Neural cell (in vitro differentiated cells): ENCODE measurements at regions not wholly inside any gene's neighbourhood (a gene's known extent, or its start where the extent isn't known, plus 50 kb on each side); places are given as distances from the start of the nearest gene placed in this dataset.

Experiments used
- H2AFZ ChIP-seq: fragments of 200-600, 300-800 bp; sonication (generic), shearing (Covaris generic); 2 replicates; pipeline ENCODE4 v1.6.0; 2014; ENCODE audit warnings: low read depth, mild to moderate bottlenecking, antibody characterized with exemption, low read length, moderate library complexity
- H3F3A ChIP-seq: fragments of 200-600 bp; shearing (Covaris generic); 2 replicates; pipeline ENCODE4 v1.6.1; 2016; ENCODE audit warnings: mild to moderate bottlenecking, moderate library complexity, mixed read lengths, antibody characterized with exemption, low read length; ENCODE audit not compliant: insufficient read depth, poor library complexity, severe bottlenecking
- H3K27ac ChIP-seq: fragments of 200-600, 300-800 bp; sonication (generic), shearing (Covaris generic); 2 replicates; pipeline ENCODE4 v1.5.1; 2014; ENCODE audit warnings: mild to moderate bottlenecking, low read length, moderate library complexity
- H3K27me3 ChIP-seq: fragments of 300-800, 200-600 bp; sonication (generic), shearing (Covaris generic); 2 replicates; pipeline ENCODE4 v1.6.0; 2014; ENCODE audit warnings: mild to moderate bottlenecking, low read depth, low read length, moderate library complexity; ENCODE audit not compliant: insufficient read depth
- H3K36me3 ChIP-seq: fragments of 300-800, 200-600 bp; sonication (generic), shearing (Covaris generic); 2 replicates; pipeline ENCODE4 v1.5.1; 2014; ENCODE audit warnings: mild to moderate bottlenecking, antibody characterized with exemption, low read length, moderate library complexity; ENCODE audit not compliant: insufficient read depth
- H3K4me2 ChIP-seq: fragments of 300-800, 200-600 bp; sonication (generic), shearing (Covaris generic); 2 replicates; pipeline ENCODE4 v1.6.0; 2014; ENCODE audit warnings: mild to moderate bottlenecking, low read length
- H3K4me3 ChIP-seq: fragments of 300-800, 200-600 bp; sonication (generic), shearing (Covaris generic); 2 replicates; pipeline ENCODE4 v1.5.1; 2014; ENCODE audit warnings: mild to moderate bottlenecking, low read length, moderate library complexity
- H3K79me2 ChIP-seq: fragments of 200-600 bp; shearing (Covaris generic); replicated peaks from 2 replicates; pipeline ENCODE4 v1.6.0; 2014; ENCODE audit warnings: mild to moderate bottlenecking, low read length, moderate library complexity; ENCODE audit not compliant: insufficient read depth
- H3K9ac ChIP-seq: fragments of 300-800, 200-600 bp; sonication (generic), shearing (Covaris generic); 2 replicates; pipeline ENCODE4 v1.6.1; 2016; ENCODE audit warnings: mild to moderate bottlenecking, low read length, mixed read lengths
- H3K9me2 ChIP-seq: fragments of 200-600 bp; shearing (Covaris generic); 2 replicates; pipeline ENCODE4 v1.6.1; 2016; ENCODE audit warnings: mild to moderate bottlenecking, low read length, mixed read lengths; ENCODE audit not compliant: insufficient read depth
- H3K9me3 ChIP-seq: fragments of 200-600, 300-800 bp; sonication (generic), shearing (Covaris generic); 2 replicates; pipeline ENCODE4 v1.6.1; 2016; ENCODE audit warnings: mild to moderate bottlenecking, mixed run types, low read length, moderate library complexity, mixed read lengths
- H4K20me1 ChIP-seq: fragments of 200-600 bp; shearing (Covaris generic); 2 replicates; pipeline ENCODE4 v1.6.1; 2016; ENCODE audit warnings: mild to moderate bottlenecking, mixed run types; ENCODE audit not compliant: insufficient read depth
- EP300 ChIP-seq: fragments of 450-650 bp; conservative IDR thresholded peaks from 2 replicates; pipeline ENCODE4 v1.6.1; 2014; ENCODE audit warnings: antibody characterized with exemption, mild to moderate bottlenecking, moderate library complexity; ENCODE audit not compliant: poor library complexity, severe bottlenecking
- EZH2 ChIP-seq: fragments of 200-600, 300-800 bp; shearing (Covaris generic), sonication (generic); IDR thresholded peaks from 2 replicates; pipeline ENCODE4 v1.6.1; 2014; ENCODE audit warnings: antibody characterized with exemption, low read length, borderline replicate concordance, mild to moderate bottlenecking; ENCODE audit not compliant: insufficient read depth, poor library complexity, severe bottlenecking
- MXI1 ChIP-seq: fragments of 450-650 bp; conservative IDR thresholded peaks from 2 replicates; pipeline ENCODE4 v1.6.1; 2014; ENCODE audit warnings: antibody characterized with exemption, mild to moderate bottlenecking; ENCODE audit not compliant: poor library complexity, severe bottlenecking
- POLR2AphosphoS5 ChIP-seq: IDR thresholded peaks from 2 replicates; pipeline ENCODE4 v1.6.1; 2012
- RAD21 ChIP-seq: fragments of 450-650 bp; conservative IDR thresholded peaks from 2 replicates; pipeline ENCODE4 v1.6.1; 2014; ENCODE audit warnings: antibody characterized with exemption, mild to moderate bottlenecking, moderate library complexity
- SMC3 ChIP-seq: fragments of 450-650 bp; conservative IDR thresholded peaks from 2 replicates; pipeline ENCODE4 v1.6.1; 2014; ENCODE audit warnings: antibody characterized with exemption, mild to moderate bottlenecking, moderate library complexity; ENCODE audit not compliant: poor library complexity
- TAF1 ChIP-seq: IDR thresholded peaks from 2 replicates; pipeline ENCODE4 v1.6.1; 2012; ENCODE audit warnings: low read depth
- TF ChIP-seq, protein P1 (sequence below): IDR thresholded peaks from 2 replicates; pipeline ENCODE4 v1.6.1; 2012; ENCODE audit warnings: borderline replicate concordance
- TF ChIP-seq, protein P2 (sequence below): fragments of 450-650 bp; IDR thresholded peaks from 2 replicates; pipeline ENCODE4 v1.5.1; 2014; ENCODE audit warnings: antibody characterized with exemption, mild to moderate bottlenecking, moderate library complexity; ENCODE audit not compliant: poor library complexity, severe bottlenecking

DNA sequence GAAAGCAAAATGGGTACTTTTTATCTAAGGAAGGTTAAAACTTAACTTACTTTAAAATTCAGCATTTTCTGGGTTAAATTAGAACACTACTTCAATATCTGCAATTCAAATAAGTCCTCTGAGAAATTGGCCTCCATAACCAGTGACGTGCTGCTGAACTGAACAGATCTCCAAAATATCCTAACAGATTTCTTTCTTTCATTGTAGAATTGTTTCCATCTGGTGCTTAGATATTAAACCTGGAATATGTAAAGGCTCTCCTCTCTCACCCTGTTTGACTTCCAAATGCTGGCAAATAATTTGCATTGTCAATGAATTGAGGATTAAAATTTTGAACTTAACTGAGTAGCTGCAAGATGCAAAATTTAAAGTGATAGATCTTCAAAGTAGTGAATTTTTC is 316.9 kb upstream of the CXADR start:
- Histone ChIP-seq H3K4me2 (no peak overlapping the region), H3K36me3 (no peaks in the 10 kb centered on the region), H3K9me2 (no peaks in the 10 kb centered on the region), H3K27ac (no peak overlapping the region), H3K9ac (no peak overlapping the region), H3F3A (no peaks in the 10 kb centered on the region), H3K9me3 (no peaks in the 10 kb centered on the region), H3K79me2 (no peaks in the 10 kb centered on the region), H4K20me1 (no peaks in the 10 kb centered on the region), H3K4me3 (no peak overlapping the region), H2AFZ (no peak overlapping the region), H3K27me3 (no peaks in the 10 kb centered on the region)
- no peak for TF ChIP-seq SMC3
- TF ChIP-seq RAD21 = no peak
- no peak for TF ChIP-seq EZH2
- TF ChIP-seq TAF1 = no peak
- TF ChIP-seq MXI1 = no peak
- TF ChIP-seq, protein P1, sequence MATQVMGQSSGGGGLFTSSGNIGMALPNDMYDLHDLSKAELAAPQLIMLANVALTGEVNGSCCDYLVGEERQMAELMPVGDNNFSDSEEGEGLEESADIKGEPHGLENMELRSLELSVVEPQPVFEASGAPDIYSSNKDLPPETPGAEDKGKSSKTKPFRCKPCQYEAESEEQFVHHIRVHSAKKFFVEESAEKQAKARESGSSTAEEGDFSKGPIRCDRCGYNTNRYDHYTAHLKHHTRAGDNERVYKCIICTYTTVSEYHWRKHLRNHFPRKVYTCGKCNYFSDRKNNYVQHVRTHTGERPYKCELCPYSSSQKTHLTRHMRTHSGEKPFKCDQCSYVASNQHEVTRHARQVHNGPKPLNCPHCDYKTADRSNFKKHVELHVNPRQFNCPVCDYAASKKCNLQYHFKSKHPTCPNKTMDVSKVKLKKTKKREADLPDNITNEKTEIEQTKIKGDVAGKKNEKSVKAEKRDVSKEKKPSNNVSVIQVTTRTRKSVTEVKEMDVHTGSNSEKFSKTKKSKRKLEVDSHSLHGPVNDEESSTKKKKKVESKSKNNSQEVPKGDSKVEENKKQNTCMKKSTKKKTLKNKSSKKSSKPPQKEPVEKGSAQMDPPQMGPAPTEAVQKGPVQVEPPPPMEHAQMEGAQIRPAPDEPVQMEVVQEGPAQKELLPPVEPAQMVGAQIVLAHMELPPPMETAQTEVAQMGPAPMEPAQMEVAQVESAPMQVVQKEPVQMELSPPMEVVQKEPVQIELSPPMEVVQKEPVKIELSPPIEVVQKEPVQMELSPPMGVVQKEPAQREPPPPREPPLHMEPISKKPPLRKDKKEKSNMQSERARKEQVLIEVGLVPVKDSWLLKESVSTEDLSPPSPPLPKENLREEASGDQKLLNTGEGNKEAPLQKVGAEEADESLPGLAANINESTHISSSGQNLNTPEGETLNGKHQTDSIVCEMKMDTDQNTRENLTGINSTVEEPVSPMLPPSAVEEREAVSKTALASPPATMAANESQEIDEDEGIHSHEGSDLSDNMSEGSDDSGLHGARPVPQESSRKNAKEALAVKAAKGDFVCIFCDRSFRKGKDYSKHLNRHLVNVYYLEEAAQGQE = no peak
- no peak for TF ChIP-seq POLR2AphosphoS5
- TF ChIP-seq, protein P2, sequence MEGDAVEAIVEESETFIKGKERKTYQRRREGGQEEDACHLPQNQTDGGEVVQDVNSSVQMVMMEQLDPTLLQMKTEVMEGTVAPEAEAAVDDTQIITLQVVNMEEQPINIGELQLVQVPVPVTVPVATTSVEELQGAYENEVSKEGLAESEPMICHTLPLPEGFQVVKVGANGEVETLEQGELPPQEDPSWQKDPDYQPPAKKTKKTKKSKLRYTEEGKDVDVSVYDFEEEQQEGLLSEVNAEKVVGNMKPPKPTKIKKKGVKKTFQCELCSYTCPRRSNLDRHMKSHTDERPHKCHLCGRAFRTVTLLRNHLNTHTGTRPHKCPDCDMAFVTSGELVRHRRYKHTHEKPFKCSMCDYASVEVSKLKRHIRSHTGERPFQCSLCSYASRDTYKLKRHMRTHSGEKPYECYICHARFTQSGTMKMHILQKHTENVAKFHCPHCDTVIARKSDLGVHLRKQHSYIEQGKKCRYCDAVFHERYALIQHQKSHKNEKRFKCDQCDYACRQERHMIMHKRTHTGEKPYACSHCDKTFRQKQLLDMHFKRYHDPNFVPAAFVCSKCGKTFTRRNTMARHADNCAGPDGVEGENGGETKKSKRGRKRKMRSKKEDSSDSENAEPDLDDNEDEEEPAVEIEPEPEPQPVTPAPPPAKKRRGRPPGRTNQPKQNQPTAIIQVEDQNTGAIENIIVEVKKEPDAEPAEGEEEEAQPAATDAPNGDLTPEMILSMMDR = no peak
- no peak for TF ChIP-seq EP300

DNA sequence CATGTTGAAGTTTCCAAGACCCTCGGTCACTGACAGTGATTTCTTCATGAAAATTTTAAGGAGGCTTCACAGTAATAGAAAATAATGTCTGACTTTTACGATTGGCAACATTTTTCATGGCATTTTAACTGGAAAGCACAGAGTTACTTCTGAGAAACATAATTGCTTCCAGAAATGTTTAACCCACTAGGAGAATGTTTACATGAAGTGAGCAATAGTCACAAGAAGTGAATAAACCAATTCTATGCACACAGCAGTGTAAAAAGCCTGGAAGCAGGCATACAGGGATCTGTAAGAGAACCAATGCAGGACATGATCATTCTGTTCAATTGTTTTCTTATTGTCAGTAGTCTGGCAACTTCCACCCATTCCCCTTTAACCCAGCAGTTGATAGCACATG is 316.2 kb upstream of the CXADR start:
- Histone ChIP-seq H3K27me3 (no peaks in the 10 kb centered on the region), H3K4me3 (no peak overlapping the region), H3K79me2 (no peaks in the 10 kb centered on the region), H3K27ac (no peak overlapping the region), H3K9me2 (no peaks in the 10 kb centered on the region), H4K20me1 (no peaks in the 10 kb centered on the region), H2AFZ (no peak overlapping the region), H3K36me3 (no peaks in the 10 kb centered on the region), H3F3A (no peaks in the 10 kb centered on the region), H3K9me3 (no peaks in the 10 kb centered on the region), H3K4me2 (no peak overlapping the region), H3K9ac (no peak overlapping the region)
- no peak for TF ChIP-seq POLR2AphosphoS5
- TF ChIP-seq RAD21 = no peak
- TF ChIP-seq SMC3 = no peak

DNA sequence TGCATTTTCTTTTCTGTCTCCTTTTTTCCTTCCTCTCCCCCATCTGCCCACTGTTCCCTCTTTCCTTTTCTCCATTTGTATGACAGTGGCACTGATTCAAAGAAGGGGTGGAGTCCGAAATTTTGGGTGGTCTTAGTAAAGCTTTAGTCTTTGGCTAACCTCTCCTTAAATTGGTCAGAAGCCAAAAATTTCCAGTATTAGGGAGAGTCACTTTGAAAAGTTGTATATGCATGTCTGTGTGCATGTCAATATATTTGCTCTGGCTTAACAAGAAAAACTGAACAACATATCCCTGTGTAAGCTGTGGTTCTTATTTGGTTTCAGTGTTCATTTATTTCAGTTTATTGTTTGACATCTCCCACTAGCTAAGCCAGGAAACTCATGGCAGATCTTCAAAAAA is 314.8 kb upstream of the CXADR start:
- H3K9me2 ChIP-seq = no peaks in the 10 kb centered on the region
- no peak overlapping the region for H2AFZ ChIP-seq
- no peaks in the 10 kb centered on the region for H3K27me3 ChIP-seq
- no peaks in the 10 kb centered on the region for H3K9me3 ChIP-seq
- H3F3A ChIP-seq = no peaks in the 10 kb centered on the region
- no peak overlapping the region for H3K4me2 ChIP-seq
- H3K27ac ChIP-seq = no peak overlapping the region
- H3K4me3 ChIP-seq = no peak overlapping the region
- no peaks in the 10 kb centered on the region for H3K79me2 ChIP-seq
- TF ChIP-seq, protein P1 = no peak
- TF ChIP-seq TAF1 (no peak), POLR2AphosphoS5 (no peak), MXI1 (no peak)
- no peaks in the 10 kb centered on the region for H4K20me1 ChIP-seq
- H3K36me3 ChIP-seq = no peaks in the 10 kb centered on the region
- no peak overlapping the region for H3K9ac ChIP-seq
